NCI-H2029 treated with DMSO at 0.1 percent for 48 hours (cell line): ENCODE measurements at regions not wholly inside any gene's neighbourhood (a gene's known extent, or its start where the extent isn't known, plus 50 kb on each side); places are given as distances from the start of the nearest gene placed in this dataset.

Experiments
- DNase-seq: peaks from one replicate; lab custom pipeline; 2025; lab: John Stamatoyannopoulos, UW

DNA sequence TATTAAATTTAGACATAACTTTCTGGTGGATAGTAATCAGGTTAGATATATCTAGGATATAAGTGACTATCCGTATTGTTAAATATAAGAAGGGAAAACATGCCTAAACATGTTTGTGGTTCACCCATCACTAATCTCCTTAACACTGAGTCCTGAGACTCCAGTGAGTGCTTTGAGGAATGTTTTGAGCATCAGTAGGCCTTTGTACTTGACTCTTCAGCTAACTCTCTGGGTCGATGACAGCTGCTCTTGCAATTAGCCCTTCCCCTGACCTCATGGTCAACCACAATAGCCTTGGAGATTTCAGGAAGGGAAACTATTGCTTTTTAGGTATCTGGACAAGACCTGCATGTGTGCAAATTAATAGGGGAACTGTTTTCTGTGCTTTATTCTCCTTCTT is 716.8 kb downstream of the EPHA4 start:
- DNase-seq: no peak

DNA sequence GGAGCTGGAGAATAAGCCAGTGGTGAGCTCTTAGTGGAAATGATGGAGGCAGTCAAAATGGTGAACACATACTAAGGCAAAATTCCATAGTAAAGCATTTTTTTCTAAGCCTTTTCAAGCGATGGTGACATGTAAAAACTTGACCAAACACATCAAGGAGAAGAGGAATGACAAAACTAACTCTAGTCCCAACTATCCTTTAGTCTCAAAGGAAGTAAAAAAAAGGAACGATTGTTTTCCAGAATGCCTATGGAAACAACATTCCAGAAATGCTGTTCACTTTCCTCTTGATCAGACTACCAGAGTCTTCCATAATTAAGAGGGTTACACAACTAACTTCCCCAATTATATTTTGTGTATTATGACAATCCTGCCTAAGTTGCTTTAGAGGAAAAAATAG is 715.6 kb downstream of the EPHA4 start:
- no peak for DNase-seq

DNA sequence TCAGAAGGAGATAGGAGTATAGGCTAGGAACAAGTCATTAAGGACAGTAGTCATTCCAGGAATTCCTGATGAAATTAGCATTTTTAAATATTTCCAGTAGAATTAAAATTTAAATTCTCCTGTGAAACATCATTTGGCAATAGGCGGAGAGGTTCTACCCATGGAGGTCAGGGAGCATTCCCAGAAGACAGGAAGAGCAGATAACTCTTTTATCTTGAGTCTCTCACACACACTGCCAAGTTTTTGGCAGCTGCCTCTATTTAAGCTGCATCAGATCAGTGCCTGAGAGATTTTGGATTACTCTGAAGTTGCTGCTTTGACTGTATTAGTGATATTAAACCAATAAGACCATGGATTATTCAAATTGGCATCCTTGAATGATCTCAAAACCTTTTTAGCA is 714.7 kb downstream of the EPHA4 start:
- DNase-seq: no peak

GRCh38 chr2:220858101-220858500 is 714.0 kb downstream of the EPHA4 start:
- no peak for DNase-seq

DNA sequence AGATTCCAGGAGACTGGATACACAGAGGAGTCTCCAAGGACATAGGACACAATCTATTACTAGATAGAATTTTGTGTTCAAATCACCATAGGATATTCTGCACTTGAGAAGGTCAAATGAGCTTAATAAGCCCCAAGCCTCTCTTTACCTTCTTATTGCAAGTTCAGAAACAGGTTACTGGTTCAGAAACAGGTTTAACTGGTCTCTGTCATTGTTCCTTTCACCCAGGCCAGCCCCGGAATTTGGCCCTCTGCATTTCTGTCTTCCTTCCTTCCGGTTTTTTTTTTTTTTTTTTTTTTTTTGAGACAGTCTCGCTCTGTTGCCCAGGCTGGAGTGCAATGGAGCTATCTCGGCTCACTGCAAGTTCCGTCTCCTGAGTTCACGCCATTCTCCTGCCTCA is 700.2 kb downstream of the EPHA4 start:
- no peak for DNase-seq

GRCh38 chr2:220876080-220876824 is 695.9 kb downstream of the EPHA4 start:
- no peak for DNase-seq

DNA sequence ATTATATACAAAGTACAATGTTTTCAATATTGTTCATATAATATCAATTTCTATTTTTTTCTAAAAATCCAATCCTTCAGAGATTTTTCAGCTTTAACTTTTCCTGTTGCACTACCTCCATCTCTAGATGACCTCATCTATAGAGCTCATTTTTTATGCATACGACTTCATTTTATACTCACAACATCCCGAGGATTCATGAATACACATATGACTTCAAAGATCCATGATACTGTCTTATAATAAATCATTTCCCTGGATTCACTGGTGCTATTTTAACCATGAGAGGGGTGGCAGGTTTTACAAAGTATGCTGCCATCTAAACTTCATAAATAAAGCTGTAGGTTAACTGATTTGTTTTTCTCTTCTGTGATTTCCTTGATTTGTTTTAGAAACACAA is 694.6 kb downstream of the EPHA4 start:
- no peak for DNase-seq

GRCh38 chr2:220877897-220878296 is 694.2 kb downstream of the EPHA4 start:
- DNase-seq: no peak

GRCh38 chr2:220880623-220881596 is 691.2 kb downstream of the EPHA4 start:
- no peak for DNase-seq

DNA sequence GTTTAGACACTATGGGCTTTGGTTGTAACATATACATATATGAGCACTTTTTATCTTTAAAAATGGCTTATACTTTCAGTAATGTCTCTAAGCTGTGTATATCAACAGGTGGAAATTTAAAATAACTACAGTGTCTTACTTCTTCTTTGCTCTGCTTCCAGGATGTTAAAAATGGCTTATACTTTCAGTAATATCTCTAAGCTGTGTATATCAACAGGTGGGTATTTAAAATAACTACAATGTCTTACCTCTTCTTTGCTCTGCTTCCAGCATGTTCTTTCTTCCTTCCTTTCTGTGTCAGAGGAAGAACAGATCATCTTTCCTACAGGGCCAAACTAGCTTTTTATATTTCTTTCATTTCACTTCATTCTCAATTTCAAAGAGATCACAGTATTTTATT is 689.6 kb downstream of the EPHA4 start:
- no peak for DNase-seq

- no peak for DNase-seq
These were observed 686.5 kb downstream of the EPHA4 start for GRCh38 chr2:220885593-220885992.

DNA sequence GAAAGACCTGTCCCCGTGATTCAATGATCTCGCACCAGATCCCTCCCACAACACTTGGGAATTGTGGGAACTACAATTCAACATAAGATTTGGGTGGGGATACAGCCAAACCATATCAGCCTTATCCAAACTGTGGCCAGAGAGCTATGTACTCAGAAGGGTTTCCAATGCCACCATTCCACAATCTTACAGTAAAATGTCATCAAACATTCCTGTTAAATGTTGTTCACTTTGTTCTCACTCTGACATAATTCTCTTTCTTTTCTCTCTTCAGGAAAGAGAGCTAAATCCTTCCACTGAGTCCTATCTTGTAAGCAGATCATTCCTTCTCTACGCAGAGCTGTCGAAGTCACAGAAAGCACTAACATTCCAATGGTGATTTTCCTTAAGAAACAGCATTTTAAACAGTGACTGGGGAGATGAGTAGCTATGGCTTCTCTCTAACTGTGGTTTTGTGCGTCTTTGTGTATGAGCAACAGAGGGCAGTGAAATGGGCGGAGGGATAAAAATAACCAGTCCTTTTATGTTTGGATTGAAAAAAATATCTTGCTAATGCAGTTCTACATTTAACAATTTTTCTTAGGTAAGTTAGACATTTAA is 684.7 kb downstream of the EPHA4 start:
- DNase-seq: no peak

- no peak for DNase-seq
These were observed 684.2 kb downstream of the EPHA4 start for GRCh38 chr2:220887876-220888275.

- DNase-seq: no peak
These were observed 681.2 kb downstream of the EPHA4 start for GRCh38 chr2:220890931-220891330.

- no peak for DNase-seq
These were observed 680.7 kb downstream of the EPHA4 start for GRCh38 chr2:220891405-220891804.

GRCh38 chr2:220892018-220892634 is 680.0 kb downstream of the EPHA4 start:
- DNase-seq: no peak

GRCh38 chr2:220893411-220893810 is 678.7 kb downstream of the EPHA4 start:
- no peak for DNase-seq

DNA sequence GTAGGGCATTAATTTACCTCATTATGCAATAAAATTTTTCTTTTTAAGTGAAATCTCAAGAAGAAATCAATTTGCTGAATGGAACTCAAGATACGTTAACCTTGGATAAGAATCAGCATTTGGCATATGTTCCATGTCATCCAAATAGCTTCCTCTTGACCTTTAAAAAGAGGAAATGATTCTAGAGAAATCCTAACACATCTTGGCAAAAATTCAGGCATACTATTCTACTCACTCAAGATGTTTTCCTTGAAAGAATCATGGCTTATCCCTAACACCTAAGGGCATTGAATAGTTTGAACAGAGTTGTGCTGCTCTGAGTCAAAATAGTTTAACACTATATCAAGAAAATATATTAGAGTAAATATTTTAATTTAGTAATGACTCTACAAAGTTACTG is 678.0 kb downstream of the EPHA4 start:
- peak; percentile 13 for DNase-seq

DNA sequence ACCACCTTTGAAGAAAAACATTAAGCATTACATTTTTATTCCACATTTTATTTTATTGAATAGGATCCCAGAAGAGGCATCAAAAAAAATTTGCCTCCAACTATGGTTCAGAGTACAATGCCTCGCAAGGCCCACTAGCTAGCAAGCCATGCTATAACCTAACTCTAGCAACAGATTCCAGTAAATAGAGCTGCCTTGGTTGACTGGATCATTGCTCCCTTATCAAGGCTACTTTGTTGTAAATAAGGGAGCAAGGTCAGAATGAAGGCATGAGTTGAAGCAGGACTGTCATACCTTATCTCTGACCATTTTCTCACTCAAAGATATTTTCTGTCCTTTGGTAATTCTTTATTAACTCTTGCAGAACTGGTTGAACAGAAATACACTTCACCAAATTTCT is 672.6 kb downstream of the EPHA4 start:
- no peak for DNase-seq

DNA sequence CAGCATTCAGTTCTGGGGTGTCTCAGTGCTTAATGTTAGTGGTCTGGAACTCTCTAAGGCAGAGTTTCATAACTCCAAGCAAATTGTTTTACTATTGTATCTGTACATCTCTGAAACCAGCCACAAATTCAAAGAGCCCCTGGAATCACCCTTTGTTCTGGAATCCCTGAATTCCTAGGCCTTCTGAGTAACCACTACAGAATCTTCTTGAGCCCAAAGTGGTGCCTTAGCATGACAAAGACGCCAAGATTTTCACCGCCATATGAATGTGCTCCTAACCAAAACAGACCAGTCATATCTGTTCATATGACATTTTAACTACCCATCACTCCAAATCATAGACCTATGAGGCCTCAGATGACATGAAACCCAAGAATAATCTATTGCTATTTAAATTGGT is 668.1 kb downstream of the EPHA4 start:
- no peak for DNase-seq

- no peak for DNase-seq
These were observed 658.7 kb downstream of the EPHA4 start for GRCh38 chr2:220913384-220913783.

DNA sequence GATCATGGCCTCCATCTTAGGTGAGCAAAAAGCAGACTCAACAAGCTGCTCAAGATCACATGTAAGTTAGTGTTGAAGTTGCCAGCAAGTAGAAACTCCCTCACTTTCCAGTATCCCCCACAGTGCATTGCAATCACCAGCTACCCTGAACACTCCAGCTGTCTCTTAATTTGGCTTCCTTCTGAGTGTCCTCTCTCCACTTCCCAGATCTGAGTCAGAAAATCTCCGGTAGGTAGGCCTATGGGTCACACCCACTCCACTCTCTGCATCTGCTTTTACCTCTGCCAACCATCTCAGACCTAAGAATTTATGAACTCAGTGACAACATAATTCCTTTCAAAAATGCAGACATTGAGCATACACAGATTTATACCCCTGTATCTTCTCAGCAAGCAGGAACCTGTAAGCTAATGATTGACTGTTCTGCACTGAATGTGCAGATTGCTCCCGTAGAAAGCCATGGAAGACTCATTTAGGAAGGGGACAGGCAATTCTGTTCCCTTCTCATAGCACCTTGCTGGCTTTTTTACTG is 656.9 kb downstream of the EPHA4 start:
- DNase-seq: no peak
